T-cell (primary cell): ENCODE measurements at regions not wholly inside any gene's neighbourhood (a gene's known extent, or its start where the extent isn't known, plus 50 kb on each side); places are given as distances from the start of the nearest gene placed in this dataset.

Experiments used
- ATAC-seq, 4 experiments: fragments of 200-7000 bp in 3 of 4; fragments of 150-1000 bp in 1 of 4; cut with Tn5 transposase; replicated peaks in 1 of 4; 1 replicate in 3 of 4; 2 replicates in 1 of 4; pipeline ENCODE4 v1.10.0; 2021; ENCODE audit warnings: moderate library complexity in 3 of 4, mild to moderate bottlenecking in 2 of 4, moderate number of reproducible peaks in 1 of 4
- CTCF ChIA-PET, 2 donors: fragments of 300-600 bp; sonication (Branson Sonifier 250); formaldehyde crosslinking; loops; one replicate each; lab custom pipeline; 2022; ENCODE audit warnings: antibody characterized with exemption in 2 of 2; lab: Charles Lee
- POLR2A ChIA-PET, 2 donors: fragments of 300-600 bp; sonication (Branson Sonifier 250); formaldehyde crosslinking; loops; one replicate each; lab custom pipeline; 2022; ENCODE audit warnings: antibody characterized with exemption in 2 of 2; lab: Charles Lee
- DNase-seq, 35 experiments: peaks; one replicate each; pipeline versions ENCODE4 v3.0.0 to v3.0.0-alpha.2; 2013 to 2023
- H3K27ac ChIP-seq: one replicate; pipeline ENCODE4 v1.5.1; 2013; ENCODE audit warnings: low read length
- H3K27me3 ChIP-seq, 2 experiments: replicated peaks in 1 of 2; 1 replicate in 1 of 2; 2 replicates in 1 of 2; pipeline versions ENCODE4 v1.6.1 to v1.7.0; 2013; ENCODE audit warnings: low read length in 1 of 2, mixed read lengths in 1 of 2; ENCODE audit not compliant: control insufficient read depth in 2 of 2, insufficient read depth in 2 of 2; ENCODE audit errors: extremely low read depth in 1 of 2
- H3K36me3 ChIP-seq, 2 donors: 1 replicate in 1 of 2; 2 replicates in 1 of 2; pipeline versions ENCODE4 v1.6.1 to v1.7.0; 2013; ENCODE audit warnings: low read length in 1 of 2; ENCODE audit not compliant: control insufficient read depth in 2 of 2, insufficient read depth in 1 of 2; ENCODE audit errors: extremely low read depth in 1 of 2
- H3K4me1 ChIP-seq, 2 experiments: 1 replicate in 1 of 2; 2 replicates in 1 of 2; pipeline versions ENCODE4 v1.6.1 to v1.7.0; 2013; ENCODE audit warnings: low read length in 2 of 2, mixed read lengths in 1 of 2; ENCODE audit not compliant: insufficient read depth in 2 of 2, control insufficient read depth in 1 of 2; ENCODE audit errors: extremely low read depth in 1 of 2
- H3K4me3 ChIP-seq, 2 donors: 1 replicate in 1 of 2; 2 replicates in 1 of 2; pipeline versions ENCODE4 v1.5.1 to v1.7.0; 2013; ENCODE audit warnings: mild to moderate bottlenecking in 2 of 2, low read length in 1 of 2, moderate library complexity in 1 of 2; ENCODE audit not compliant: control insufficient read depth in 1 of 2; ENCODE audit errors: extremely low read depth in 1 of 2
- H3K9me3 ChIP-seq: 2 replicates; pipeline ENCODE4 v1.7.0; 2013
- H3K27ac Mint-ChIP-seq, 2 donors: one replicate each; pipeline ENCODE4 v1.8.0; 2020 to 2021; ENCODE audit warnings: mild to moderate bottlenecking in 2 of 2, mixed read lengths in 2 of 2
- H3K27me3 Mint-ChIP-seq, 2 donors: one replicate each; pipeline ENCODE4 v1.8.0; 2021 to 2022; ENCODE audit warnings: mixed read lengths in 2 of 2
- H3K36me3 Mint-ChIP-seq: one replicate; pipeline ENCODE4 v1.8.0; 2021; ENCODE audit warnings: mixed read lengths
- H3K4me1 Mint-ChIP-seq, 3 donors: one replicate each; pipeline ENCODE4 v1.8.0; 2020 to 2022; ENCODE audit warnings: mixed read lengths in 3 of 3, mild to moderate bottlenecking in 1 of 3
- H3K4me3 Mint-ChIP-seq, 3 donors: one replicate each; pipeline ENCODE4 v1.8.0; 2020 to 2022; ENCODE audit warnings: mild to moderate bottlenecking in 3 of 3, mixed read lengths in 3 of 3, moderate library complexity in 3 of 3
- H3K9me3 Mint-ChIP-seq, 3 donors: one replicate each; pipeline ENCODE4 v1.8.0; 2020 to 2022; ENCODE audit warnings: mixed read lengths in 3 of 3
- WGBS: methylation state at CpG from one replicate; pipeline ENCODE4 v1.1.5; 2013; ENCODE audit warnings: missing lambda C conversion rate; ENCODE audit not compliant: insufficient coverage; 5-methylcytosine and 5-hydroxymethylcytosine counted together

- ChIA-PET CTCF (no interaction called here), POLR2A (no interaction called here)
- DNase-seq (no peak), ATAC-seq (no peak)
- Histone ChIP-seq H3K4me1 (no peaks in the 10 kb centered on the region), H3K27me3 (no peaks in the 10 kb centered on the region), H3K4me3 (no peak overlapping the region), H3K9me3 (no peaks in the 10 kb centered on the region), H3K36me3 (no peaks in the 10 kb centered on the region), H3K27ac (no peak overlapping the region)
- no peak overlapping the region for H3K27ac Mint-ChIP-seq
- H3K27me3 Mint-ChIP-seq, result peaks cover 0 to 10% of the 10 kb centered on the region in 2 donors
- H3K4me3 Mint-ChIP-seq, result no peak overlapping the region
- no CpG with 5 or more reads among the region's 4 CpGs for WGBS
- H3K9me3 Mint-ChIP-seq, result peaks cover 0 to 6% (median 5%) of the 10 kb centered on the region in 3 donors
- H3K36me3 Mint-ChIP-seq, result no peaks in the 10 kb centered on the region
- H3K4me1 Mint-ChIP-seq, result peaks cover 0 to 16% (median 6%) of the 10 kb centered on the region in 3 donors
Measured at GRCh38 chr12:93163260-93164036, 214.3 kb upstream of the NUDT4 start.

GRCh38 chr12:93164103-93164880 lies 213.4 kb upstream of the NUDT4 start:
- Mint-ChIP-seq H3K4me3 (no peak overlapping the region), H3K27me3 (peaks cover 0 to 10% of the 10 kb centered on the region in 2 donors), H3K36me3 (no peaks in the 10 kb centered on the region), H3K9me3 (no peaks in the 10 kb centered on the region), H3K27ac (no peak overlapping the region), H3K4me1 (peaks cover 0 to 16% (median 6%) of the 10 kb centered on the region in 3 donors)
- Histone ChIP-seq H3K4me3 (no peak overlapping the region), H3K36me3 (no peaks in the 10 kb centered on the region), H3K4me1 (no peaks in the 10 kb centered on the region), H3K9me3 (no peaks in the 10 kb centered on the region), H3K27me3 (no peaks in the 10 kb centered on the region), H3K27ac (no peak overlapping the region)
- ATAC-seq, result no peak
- 100% methylated on average over 3 of the region's 5 CpGs for WGBS
- ChIA-PET CTCF (no interaction called here), POLR2A (no interaction called here)
- DNase-seq, result no peak

- no peaks in the 10 kb centered on the region for H3K4me1 ChIP-seq
- H3K27ac ChIP-seq, result no peak overlapping the region
- CTCF ChIA-PET, result interaction anchor here in 1 of 2 donors (0.6 kb wide), 1 partner anchor 190 kb away, joined by 4 read pairs; no protein-coding TSS in a partner anchor
Measured at GRCh38 chr12:93165384-93165932, 212.3 kb upstream of the NUDT4 start.

GRCh38 chr12:93166541-93167307 lies 211.0 kb upstream of the NUDT4 start:
- Histone ChIP-seq H3K36me3 (no peaks in the 10 kb centered on the region), H3K9me3 (no peaks in the 10 kb centered on the region), H3K4me3 (no peak overlapping the region), H3K27me3 (no peaks in the 10 kb centered on the region), H3K4me1 (no peaks in the 10 kb centered on the region), H3K27ac (no peak overlapping the region)
- POLR2A ChIA-PET, result no interaction called here
- peaks cover 0 to 16% (median 6%) of the 10 kb centered on the region in 3 donors for H3K4me1 Mint-ChIP-seq
- no peak overlapping the region for H3K4me3 Mint-ChIP-seq
- ATAC-seq, result no peak
- WGBS, result no CpG with 5 or more reads among the region's 7 CpGs
- no peaks in the 10 kb centered on the region for H3K9me3 Mint-ChIP-seq
- H3K36me3 Mint-ChIP-seq, result no peaks in the 10 kb centered on the region
- no peak for DNase-seq
- H3K27ac Mint-ChIP-seq, result no peak overlapping the region
- CTCF ChIA-PET, result no interaction called here
- H3K27me3 Mint-ChIP-seq, result peaks cover 0 to 10% of the 10 kb centered on the region in 2 donors

More at GRCh38 chr12:93165384-93165932, 212.3 kb upstream of the NUDT4 start:
- no peaks in the 10 kb centered on the region for H3K9me3 Mint-ChIP-seq
- H3K27me3 Mint-ChIP-seq, result peaks cover 0 to 10% of the 10 kb centered on the region in 2 donors
- Histone ChIP-seq H3K9me3 (no peaks in the 10 kb centered on the region), H3K4me3 (no peak overlapping the region), H3K36me3 (no peaks in the 10 kb centered on the region), H3K27me3 (no peaks in the 10 kb centered on the region)
- no peaks in the 10 kb centered on the region for H3K36me3 Mint-ChIP-seq
- H3K4me1 Mint-ChIP-seq, result peaks cover 0 to 16% (median 6%) of the 10 kb centered on the region in 3 donors
- WGBS, result 63% methylated on average over 3 of the region's 4 CpGs
- no peak overlapping the region for H3K27ac Mint-ChIP-seq
- POLR2A ChIA-PET, result no interaction called here
- H3K4me3 Mint-ChIP-seq, result no peak overlapping the region
- no peak for DNase-seq
- ATAC-seq, result no peak

GRCh38 chr12:93167331-93167730 lies 210.4 kb upstream of the NUDT4 start:
- H3K27ac ChIP-seq, result no peak overlapping the region
- H3K4me1 ChIP-seq, result no peaks in the 10 kb centered on the region
- H3K27me3 ChIP-seq, result no peaks in the 10 kb centered on the region
- no peak for DNase-seq
- no peak for ATAC-seq
- ChIA-PET POLR2A (no interaction called here), CTCF (no interaction called here)
- Mint-ChIP-seq H3K4me1 (peaks cover 0 to 16% (median 6%) of the 10 kb centered on the region in 3 donors), H3K27me3 (peaks cover 0 to 10% of the 10 kb centered on the region in 2 donors), H3K27ac (no peak overlapping the region), H3K9me3 (no peaks in the 10 kb centered on the region), H3K4me3 (no peak overlapping the region), H3K36me3 (no peaks in the 10 kb centered on the region)
- no peaks in the 10 kb centered on the region for H3K9me3 ChIP-seq
- H3K4me3 ChIP-seq, result no peak overlapping the region
- H3K36me3 ChIP-seq, result no peaks in the 10 kb centered on the region
- WGBS, result no CpG with 5 or more reads among the region's 2 CpGs
